ES-I3 (cell line): ENCODE measurements at regions not wholly inside any gene's neighbourhood (a gene's known extent, or its start where the extent isn't known, plus 50 kb on each side); places are given as distances from the start of the nearest gene placed in this dataset.
"Not testable (repeated sequence)": the region's sequence is repeated elsewhere in the genome, so short reads cannot be mapped to it uniquely, and the experiment has no call there.

Source experiments
- H3K36me3 ChIP-seq: 2 replicates; pipeline ENCODE4 v1.6.1; 2013; ENCODE audit warnings: mild to moderate bottlenecking, low read length, control low read depth, moderate library complexity; ENCODE audit not compliant: insufficient read depth
- H3K4me1 ChIP-seq: 2 replicates; pipeline ENCODE4 v1.6.1; 2013; ENCODE audit warnings: mild to moderate bottlenecking, control low read depth, low read length; ENCODE audit not compliant: insufficient read depth
- H3K9ac ChIP-seq: 2 replicates; pipeline ENCODE4 v1.6.1; 2013; ENCODE audit warnings: low read depth, mild to moderate bottlenecking, low read length, moderate library complexity
- H3K9me3 ChIP-seq: 2 replicates; pipeline ENCODE4 v1.6.1; 2013; ENCODE audit warnings: mild to moderate bottlenecking, low read length, moderate library complexity; ENCODE audit not compliant: control insufficient read depth, insufficient read depth

- Histone ChIP-seq H3K4me1 (no peaks in the 10 kb centered on the region), H3K9ac (no peak overlapping the region), H3K9me3 (no peaks in the 10 kb centered on the region), H3K36me3 (no peaks in the 10 kb centered on the region)
These were observed 185.7 kb upstream of the TBL1X start for GRCh38 chrX:9279234-9279544.

- H3K9ac ChIP-seq: no peak overlapping the region
- H3K4me1 ChIP-seq: no peaks in the 10 kb centered on the region
- H3K36me3 ChIP-seq: no peaks in the 10 kb centered on the region
- H3K9me3 ChIP-seq: no peaks in the 10 kb centered on the region
These were observed 184.0 kb upstream of the TBL1X start for GRCh38 chrX:9280831-9281230.

GRCh38 chrX:9282325-9282724 lies 182.5 kb upstream of the TBL1X start:
- H3K9ac ChIP-seq: no peak overlapping the region
- H3K36me3 ChIP-seq: no peaks in the 10 kb centered on the region
- H3K4me1 ChIP-seq: no peaks in the 10 kb centered on the region
- H3K9me3 ChIP-seq: no peaks in the 10 kb centered on the region

GRCh38 chrX:9285342-9285771 lies 179.5 kb upstream of the TBL1X start:
- Histone ChIP-seq H3K4me1 (no peaks in the 10 kb centered on the region), H3K9me3 (no peaks in the 10 kb centered on the region)

GRCh38 chrX:9286234-9286633 lies 178.6 kb upstream of the TBL1X start:
- Histone ChIP-seq H3K36me3 (no peaks in the 10 kb centered on the region), H3K9me3 (no peaks in the 10 kb centered on the region), H3K9ac (no peak overlapping the region), H3K4me1 (peaks cover 6% of the 10 kb centered on the region; the same call in 1 of the 2 replicates)

More at GRCh38 chrX:9285342-9285771, 179.5 kb upstream of the TBL1X start:
- H3K9ac ChIP-seq: no peak overlapping the region
- H3K36me3 ChIP-seq: no peaks in the 10 kb centered on the region

- Histone ChIP-seq H3K36me3 (no peaks in the 10 kb centered on the region), H3K9me3 (no peaks in the 10 kb centered on the region), H3K4me1 (peaks cover 30% of the 10 kb centered on the region), H3K9ac (peak overlapping the region; percentile 47; the same call in 1 of the 2 replicates)
These were observed 173.2 kb upstream of the TBL1X start for GRCh38 chrX:9291629-9292028.

- H3K9me3 ChIP-seq: no peaks in the 10 kb centered on the region
- H3K4me1 ChIP-seq: peaks cover 30% of the 10 kb centered on the region
- H3K9ac ChIP-seq: peak overlapping the region; percentile 23
- no peaks in the 10 kb centered on the region for H3K36me3 ChIP-seq
These were observed 171.8 kb upstream of the TBL1X start for GRCh38 chrX:9293051-9293496.

GRCh38 chrX:9293903-9294302 lies 171.0 kb upstream of the TBL1X start:
- Histone ChIP-seq H3K36me3 (no peaks in the 10 kb centered on the region), H3K4me1 (peaks cover 30% of the 10 kb centered on the region), H3K9me3 (no peaks in the 10 kb centered on the region), H3K9ac (no peak overlapping the region)

- H3K9ac ChIP-seq: no peak overlapping the region
- peaks cover 28% of the 10 kb centered on the region for H3K4me1 ChIP-seq
- H3K9me3 ChIP-seq: no peaks in the 10 kb centered on the region
- H3K36me3 ChIP-seq: no peaks in the 10 kb centered on the region
These were observed 169.3 kb upstream of the TBL1X start for GRCh38 chrX:9295551-9295950.

- peaks cover 12% of the 10 kb centered on the region for H3K4me1 ChIP-seq
- 0 out of 2 replicates have a peak, but pooled peaks cover under 1% of the 10 kb centered on the region for H3K36me3 ChIP-seq
- peaks cover 2% of the 10 kb centered on the region for H3K9me3 ChIP-seq
- no peak overlapping the region for H3K9ac ChIP-seq
These were observed 166.6 kb upstream of the TBL1X start for GRCh38 chrX:9298221-9298620.

GRCh38 chrX:9299681-9300080 lies 165.2 kb upstream of the TBL1X start:
- H3K9me3 ChIP-seq, H3K4me1 ChIP-seq, H3K9ac ChIP-seq, H3K36me3 ChIP-seq: not testable (repeated sequence)

- H3K4me1 ChIP-seq: no peaks in the 10 kb centered on the region
- H3K36me3 ChIP-seq: 0 out of 2 replicates have a peak, but pooled peaks cover 2% of the 10 kb centered on the region
- H3K9me3 ChIP-seq: peaks cover 2% of the 10 kb centered on the region
- H3K9ac ChIP-seq: no peak overlapping the region
These were observed 163.0 kb upstream of the TBL1X start for GRCh38 chrX:9301836-9302235.

GRCh38 chrX:9302381-9302780 lies 162.5 kb upstream of the TBL1X start:
- H3K36me3 ChIP-seq: 0 out of 2 replicates have a peak, but pooled peaks cover 2% of the 10 kb centered on the region
- no peak overlapping the region for H3K9ac ChIP-seq
- H3K4me1 ChIP-seq: no peaks in the 10 kb centered on the region
- H3K9me3 ChIP-seq: peaks cover 2% of the 10 kb centered on the region

- no peaks in the 10 kb centered on the region for H3K4me1 ChIP-seq
- H3K9me3 ChIP-seq: peaks cover 3% of the 10 kb centered on the region
- H3K9ac ChIP-seq: no peak overlapping the region
- 0 out of 2 replicates have a peak, but pooled peaks cover under 1% of the 10 kb centered on the region for H3K36me3 ChIP-seq
These were observed 156.4 kb upstream of the TBL1X start for GRCh38 chrX:9308426-9308825.

- H3K36me3 ChIP-seq: no peaks in the 10 kb centered on the region
- H3K4me1 ChIP-seq: no peaks in the 10 kb centered on the region
- H3K9ac ChIP-seq: no peak overlapping the region
- H3K9me3 ChIP-seq: peaks cover 3% of the 10 kb centered on the region
These were observed 154.2 kb upstream of the TBL1X start for GRCh38 chrX:9310616-9311015.
